ENCODE measurements at regions not wholly inside any gene's neighbourhood (a gene's known extent, or its start where the extent isn't known, plus 50 kb on each side); places are given as distances from the start of the nearest gene placed in this dataset.

- no peak for ATAC-seq
- intact Hi-C loops (cut with micrococcal nuclease) = loop anchor here (10.0 kb wide), 1 partner anchor 435 kb away; no protein-coding TSS in a partner anchor
Measured at GRCh38 chr5:77569409-77569808, 69.1 kb downstream of the OTP start.

GRCh38 chr5:77568555-77568954 is 70.0 kb downstream of the OTP start:
- ATAC-seq = no peak

More at GRCh38 chr5:77569409-77569808, 69.1 kb downstream of the OTP start:
- no peak for DNase-seq

GRCh38 chr5:77568082-77568481 is 70.4 kb downstream of the OTP start:
- intact Hi-C loops (cut with micrococcal nuclease) = loop anchor here (10.0 kb wide), 1 partner anchor 437 kb away; no protein-coding TSS in a partner anchor
- ATAC-seq (peak; percentile 43), DNase-seq (no peak)

More at GRCh38 chr5:77568555-77568954, 70.0 kb downstream of the OTP start:
- intact Hi-C loops (cut with micrococcal nuclease) = loop anchor here (10.0 kb wide), 1 partner anchor 436 kb away; no protein-coding TSS in a partner anchor
- no peak for DNase-seq

- intact Hi-C loops (cut with micrococcal nuclease) = loop anchor here (10.0 kb wide), 1 partner anchor 441 kb away; no protein-coding TSS in a partner anchor
- DNase-seq (no peak), ATAC-seq (no peak)
Measured at GRCh38 chr5:77563475-77563874, 71.4 kb upstream of the WDR41 start.

GRCh38 chr5:77561965-77562364 is 69.8 kb upstream of the WDR41 start:
- ATAC-seq (no peak), DNase-seq (no peak)
- intact Hi-C loops (cut with micrococcal nuclease) = loop anchor here (10.0 kb wide), 1 partner anchor 443 kb away; no protein-coding TSS in a partner anchor

- DNase-seq (no peak), ATAC-seq (no peak)
- intact Hi-C loops (cut with micrococcal nuclease) = loop anchor here (10.0 kb wide), 1 partner anchor 444 kb away; no protein-coding TSS in a partner anchor
Measured at GRCh38 chr5:77560677-77561263, 68.7 kb upstream of the WDR41 start.

GRCh38 chr5:77558266-77558665 is 66.2 kb upstream of the WDR41 start:
- ATAC-seq = no peak
- no peak for DNase-seq
- intact Hi-C loops (cut with micrococcal nuclease) = no loop called here

GRCh38 chr5:77550406-77550805 is 58.3 kb upstream of the WDR41 start:
- ATAC-seq (no peak), DNase-seq (no peak)
- intact Hi-C loops (cut with micrococcal nuclease) = no loop called here

- intact Hi-C loops (cut with micrococcal nuclease) = no loop called here
- ATAC-seq (no peak), DNase-seq (no peak)
Measured at GRCh38 chr5:77545285-77545684, 53.2 kb upstream of the WDR41 start.

Measured in left ventricle myocardium superior (tissue), 1 donor.